ENCODE measurements at regions not wholly inside any gene's neighbourhood (a gene's known extent, or its start where the extent isn't known, plus 50 kb on each side); places are given as distances from the start of the nearest gene placed in this dataset.

- no peak for ATAC-seq
- Histone ChIP-seq H3K27me3 (ENCODE audit: insufficient read depth) (no peaks in the 10 kb centered on the region), H4K20me1 (replicated peaks; ENCODE audit: insufficient read depth) (no peaks in the 10 kb centered on the region), H3K4me2 (no peak overlapping the region), H3K36me3 (ENCODE audit: insufficient read depth) (no peaks in the 10 kb centered on the region), H3K79me2 (replicated peaks; ENCODE audit: insufficient read depth) (no peaks in the 10 kb centered on the region), H2AFZ (no peak overlapping the region), H3K9me2 (ENCODE audit: insufficient read depth) (no peaks in the 10 kb centered on the region), H3F3A (replicated peaks; ENCODE audit: low read depth) (no peaks in the 10 kb centered on the region), H3K27ac (ENCODE audit: low read depth) (no peak overlapping the region), H3K4me3 (no peak overlapping the region), H3K4me1 (ENCODE audit: insufficient read depth) (no peaks in the 10 kb centered on the region)
- Mint-ChIP-seq H3K4me1 (no peaks in the 10 kb centered on the region), H3K27me3 (ENCODE audit: insufficient read depth, low read depth, poor library complexity) (peaks cover 4% of the 10 kb centered on the region), H3K4me3 (no peak overlapping the region), H3K9me3 (no peaks in the 10 kb centered on the region), H3K36me3 (ENCODE audit: low read depth) (no peaks in the 10 kb centered on the region), H3K27ac (no peak overlapping the region)
- no peak for DNase-seq (ENCODE audit: low spot score)
- TF ChIP-seq ZNF331 (CRISPR knock-in tag; IDR thresholded peaks at IDR 0.05; ENCODE audit: low read depth) (no peak), JUNB (IDR thresholded peaks at IDR 0.05; ENCODE audit: unreplicated experiment) (no peak), STAT1 (IDR thresholded peaks at IDR 0.05; ENCODE audit: unreplicated experiment) (no peak), NANOG (IDR thresholded peaks at IDR 0.05; ENCODE audit: borderline replicate concordance) (no peak), POLR2AphosphoS5 (IDR thresholded peaks at IDR 0.05; ENCODE audit: low read depth) (no peak), ZNF114 (CRISPR knock-in tag; IDR thresholded peaks at IDR 0.05) (no peak), REST (IDR thresholded peaks at IDR 0.05; ENCODE audit: unreplicated experiment) (no peak), EZH2phosphoT487 (IDR thresholded peaks at IDR 0.05; ENCODE audit: unreplicated experiment) (no peak), CTCF (conservative IDR thresholded peaks at IDR 0.05; ENCODE audit: low read depth in 2 of 2) (no peak)
These were observed 231.8 kb upstream of the AMIGO2 start for GRCh38 chr12:47311568-47311967.

- no peaks in the 10 kb centered on the region for H3K36me3 ChIP-seq (ENCODE audit: insufficient read depth)
- H3K36me3 Mint-ChIP-seq (ENCODE audit: low read depth) = no peaks in the 10 kb centered on the region
- no peaks in the 10 kb centered on the region for H4K20me1 ChIP-seq (replicated peaks; ENCODE audit: insufficient read depth)
- H3K4me3 ChIP-seq = no peak overlapping the region
- H3K79me2 ChIP-seq (replicated peaks; ENCODE audit: insufficient read depth) = no peaks in the 10 kb centered on the region
- H3K9me3 Mint-ChIP-seq = no peaks in the 10 kb centered on the region; the same call in 2 of the 3 replicates
- DNase-seq (ENCODE audit: low spot score) (no peak), ATAC-seq (no peak)
- H3K9me2 ChIP-seq (ENCODE audit: insufficient read depth) = no peaks in the 10 kb centered on the region
- H3K4me1 ChIP-seq (ENCODE audit: insufficient read depth) = no peaks in the 10 kb centered on the region
- H3K27me3 ChIP-seq (ENCODE audit: insufficient read depth) = no peaks in the 10 kb centered on the region
- no peak overlapping the region for H3K27ac Mint-ChIP-seq
- H3K4me3 Mint-ChIP-seq = no peak overlapping the region
- H3K27me3 Mint-ChIP-seq (ENCODE audit: insufficient read depth, low read depth, poor library complexity) = peaks cover 4% of the 10 kb centered on the region
- H3K27ac ChIP-seq (ENCODE audit: low read depth) = no peak overlapping the region
- H3K4me2 ChIP-seq = no peak overlapping the region
- H3F3A ChIP-seq (replicated peaks; ENCODE audit: low read depth) = no peaks in the 10 kb centered on the region
- no peak overlapping the region for H2AFZ ChIP-seq
- no peaks in the 10 kb centered on the region for H3K4me1 Mint-ChIP-seq
- TF ChIP-seq POLR2AphosphoS5 (IDR thresholded peaks at IDR 0.05; ENCODE audit: low read depth) (no peak), JUNB (IDR thresholded peaks at IDR 0.05; ENCODE audit: unreplicated experiment) (no peak), ZNF331 (CRISPR knock-in tag; IDR thresholded peaks at IDR 0.05; ENCODE audit: low read depth) (no peak), EZH2 (IDR thresholded peaks at IDR 0.05; ENCODE audit: low read depth, unreplicated experiment) (no peak), REST (IDR thresholded peaks at IDR 0.05; ENCODE audit: unreplicated experiment) (no peak), CTCF (conservative IDR thresholded peaks at IDR 0.05; ENCODE audit: low read depth in 2 of 2) (no peak), NANOG (IDR thresholded peaks at IDR 0.05; ENCODE audit: borderline replicate concordance) (no peak), EZH2phosphoT487 (IDR thresholded peaks at IDR 0.05; ENCODE audit: unreplicated experiment) (no peak), ZNF114 (CRISPR knock-in tag; IDR thresholded peaks at IDR 0.05) (no peak)
These were observed 231.3 kb upstream of the AMIGO2 start for GRCh38 chr12:47311010-47311409.

Measured in GM23338 (cell line).